H1 (cell line): ENCODE measurements at regions not wholly inside any gene's neighbourhood (a gene's known extent, or its start where the extent isn't known, plus 50 kb on each side); places are given as distances from the start of the nearest gene placed in this dataset.

Experiments used
- CTCF ChIA-PET: fragments of 300-600 bp; sonication (Branson Sonifier 250); formaldehyde crosslinking; loops from one replicate; lab custom pipeline; 2021; ENCODE audit not compliant: partially characterized antibody; lab: Charles Lee
- POLR2A ChIA-PET: fragments of 300-600 bp; sonication (Branson Sonifier 250); formaldehyde crosslinking; loops from one replicate; lab custom pipeline; 2021; ENCODE audit warnings: inconsistent platforms; ENCODE audit not compliant: partially characterized antibody; lab: Charles Lee
- DNase-seq, 2 experiments: peaks; one replicate each; pipeline versions ENCODE4 v3.0.0 to v3.0.0-alpha.2; 2010 to 2022; ENCODE audit warnings: low spot score in 2 of 2, low read depth in 1 of 2, mixed read lengths in 1 of 2
- FAIRE-seq: peaks from 2 replicates; lab custom pipeline; 2011; peaks lifted over from hg19 to GRCh38; lab: Jason Lieb, UNC
- H2AFZ ChIP-seq: 2 replicates; pipeline ENCODE4 v1.8.1; 2012; ENCODE audit warnings: low read length, inconsistent platforms
- H2AK5ac ChIP-seq: 2 replicates; pipeline ENCODE4 v1.6.1; 2013; ENCODE audit warnings: low read depth, low read length
- H2BK120ac ChIP-seq: replicated peaks from 2 replicates; pipeline ENCODE3; 2013; ENCODE audit warnings: low read depth, low read length, inconsistent platforms
- H2BK12ac ChIP-seq: 2 replicates; pipeline ENCODE4 v1.6.1; 2013; ENCODE audit warnings: low read depth, low read length
- H2BK15ac ChIP-seq: 2 replicates; pipeline ENCODE4 v1.6.1; 2013; ENCODE audit warnings: low read length
- H2BK20ac ChIP-seq: 2 replicates; pipeline ENCODE4 v1.6.1; 2013; ENCODE audit warnings: low read length
- H2BK5ac ChIP-seq: 2 replicates; pipeline ENCODE4 v1.6.1; 2013; ENCODE audit warnings: low read depth, low read length
- H3K14ac ChIP-seq: 2 replicates; pipeline ENCODE4 v1.6.1; 2013; ENCODE audit warnings: inconsistent platforms; ENCODE audit not compliant: insufficient read length
- H3K18ac ChIP-seq: 2 replicates; pipeline ENCODE4 v1.6.1; 2013; ENCODE audit warnings: low read length; ENCODE audit errors: extremely low read depth
- H3K23ac ChIP-seq: 2 replicates; pipeline ENCODE4 v1.6.1; 2013; ENCODE audit warnings: inconsistent platforms; ENCODE audit not compliant: insufficient read length
- H3K23me2 ChIP-seq: 2 replicates; pipeline ENCODE4 v1.6.1; 2013; ENCODE audit warnings: low read depth, low read length
- H3K27ac ChIP-seq: 2 replicates; pipeline ENCODE4 v1.6.1; 2011; ENCODE audit warnings: low read depth, low read length, inconsistent platforms
- H3K27me3 ChIP-seq, 4 experiments: replicated peaks in 1 of 4; 1 replicate in 1 of 4; 2 replicates in 3 of 4; pipeline versions ENCODE4 v1.6.1 to v1.8.1; 2011 to 2013; ENCODE audit warnings: low read length in 3 of 4, mild to moderate bottlenecking in 3 of 4, inconsistent platforms in 2 of 4, mixed read lengths in 2 of 4, moderate library complexity in 1 of 4; ENCODE audit not compliant: control insufficient read depth in 3 of 4, insufficient read depth in 3 of 4; ENCODE audit errors: extremely low read depth in 1 of 4
- H3K36me3 ChIP-seq, 4 experiments: 2 replicates each; pipeline versions ENCODE4 v1.6.1 to v1.8.1; 2011 to 2013; ENCODE audit warnings: mild to moderate bottlenecking in 4 of 4, low read length in 3 of 4, moderate library complexity in 2 of 4, control low read depth in 1 of 4, inconsistent platforms in 1 of 4; ENCODE audit not compliant: insufficient read depth in 4 of 4, control insufficient read depth in 2 of 4
- H3K4ac ChIP-seq: replicated peaks from 2 replicates; pipeline ENCODE3; 2013; ENCODE audit warnings: low read length, low read depth, mixed read lengths, inconsistent platforms; ENCODE audit not compliant: insufficient read length
- H3K4me1 ChIP-seq, 4 experiments: replicated peaks in 1 of 4; 1 replicate in 1 of 4; 2 replicates in 3 of 4; pipeline versions ENCODE4 v1.6.1 to v1.8.1; 2011 to 2013; ENCODE audit warnings: low read length in 3 of 4, inconsistent platforms in 2 of 4, mixed read lengths in 1 of 4; ENCODE audit not compliant: insufficient read depth in 4 of 4, control insufficient read depth in 3 of 4
- H3K4me2 ChIP-seq, 2 experiments: 2 replicates each; pipeline versions ENCODE4 v1.6.1 to v1.8.1; 2011 to 2013; ENCODE audit warnings: low read depth in 2 of 2, low read length in 2 of 2, control low read depth in 1 of 2, inconsistent platforms in 1 of 2, mild to moderate bottlenecking in 1 of 2; ENCODE audit not compliant: insufficient read depth in 1 of 2
- H3K4me3 ChIP-seq, 4 experiments: fragments of 200-600, 300-600 bp in 1 of 4; sonication (generic), shearing (Covaris generic), sonication (Bioruptor Twin) in 1 of 4; 2 replicates each; pipeline versions ENCODE4 v1.5.1 to v1.8.1; 2011 to 2016; ENCODE audit warnings: low read length in 4 of 4, low read depth in 3 of 4, control low read depth in 2 of 4, inconsistent platforms in 2 of 4, mild to moderate bottlenecking in 2 of 4, mixed read lengths in 1 of 4, moderate library complexity in 1 of 4; ENCODE audit not compliant: insufficient read depth in 2 of 4; ENCODE audit errors: extremely low read depth in 1 of 4
- H3K56ac ChIP-seq: replicated peaks from 2 replicates; pipeline ENCODE3; 2013; ENCODE audit warnings: low read depth, mild to moderate bottlenecking, mixed read lengths, low read length, inconsistent platforms; ENCODE audit not compliant: insufficient read length
- H3K79me1 ChIP-seq: 2 replicates; pipeline ENCODE4 v1.6.1; 2013; ENCODE audit warnings: low read depth, low read length, control low read depth
- H3K79me2 ChIP-seq, 2 experiments: 2 replicates each; pipeline versions ENCODE4 v1.6.1 to v1.8.1; 2012 to 2013; ENCODE audit warnings: low read length in 2 of 2, mild to moderate bottlenecking in 2 of 2, inconsistent platforms in 1 of 2; ENCODE audit not compliant: insufficient read depth in 2 of 2, control insufficient read depth in 1 of 2
- H3K9ac ChIP-seq, 4 experiments: replicated peaks in 1 of 4; 1 replicate in 1 of 4; 2 replicates in 3 of 4; pipeline versions ENCODE4 v1.6.1 to v1.8.1; 2011 to 2013; ENCODE audit warnings: low read depth in 3 of 4, low read length in 3 of 4, control low read depth in 2 of 4, mild to moderate bottlenecking in 2 of 4, moderate library complexity in 2 of 4, inconsistent platforms in 1 of 4; ENCODE audit errors: extremely low read depth in 1 of 4
- H3K9me3 ChIP-seq, 2 experiments: 2 replicates each; pipeline versions ENCODE4 v1.6.1 to v1.8.1; 2012 to 2013; ENCODE audit warnings: mild to moderate bottlenecking in 2 of 2, moderate library complexity in 2 of 2, control low read depth in 1 of 2, inconsistent platforms in 1 of 2, low read depth in 1 of 2, low read length in 1 of 2, mixed read lengths in 1 of 2; ENCODE audit not compliant: insufficient read depth in 2 of 2
- H4K20me1 ChIP-seq, 2 experiments: replicated peaks in 1 of 2; 2 replicates each; pipeline versions ENCODE3 to v1.8.1; 2011 to 2013; ENCODE audit warnings: inconsistent platforms in 2 of 2, low read length in 2 of 2, mild to moderate bottlenecking in 1 of 2; ENCODE audit not compliant: insufficient read depth in 2 of 2, control insufficient read depth in 1 of 2
- H4K5ac ChIP-seq: 2 replicates; pipeline ENCODE4 v1.6.1; 2013; ENCODE audit warnings: low read length, low read depth, mixed read lengths, inconsistent platforms; ENCODE audit not compliant: insufficient read length
- H4K8ac ChIP-seq: 2 replicates; pipeline ENCODE4 v1.8.0; 2013; ENCODE audit warnings: mild to moderate bottlenecking, moderate library complexity, low read length, inconsistent platforms; ENCODE audit not compliant: insufficient read depth; ENCODE audit errors: extremely low read depth
- H4K91ac ChIP-seq: replicated peaks from 2 replicates; pipeline ENCODE3; 2013; ENCODE audit warnings: low read length, mixed read lengths, inconsistent platforms; ENCODE audit not compliant: insufficient read length
- ATF2 ChIP-seq: IDR thresholded peaks from 2 replicates; pipeline ENCODE4 v1.6.1; 2012; ENCODE audit warnings: low read length, inconsistent platforms
- CHD1 ChIP-seq: IDR thresholded peaks from 2 replicates; pipeline ENCODE4 v1.6.1; 2012; ENCODE audit warnings: low read depth, low read length, improper control_type of control experiment
- CTCF ChIP-seq, 3 experiments: IDR thresholded peaks; 1 replicate in 2 of 3; 2 replicates in 1 of 3; pipeline versions ENCODE4 v1.5.1 to v1.6.1; 2011; ENCODE audit warnings: low read length in 3 of 3, mild to moderate bottlenecking in 3 of 3, inconsistent platforms in 2 of 3, low read depth in 1 of 3, moderate library complexity in 1 of 3; ENCODE audit not compliant: insufficient read depth in 1 of 3; ENCODE audit errors: control extremely low read depth in 1 of 3
- FOSL1 ChIP-seq: IDR thresholded peaks from 2 replicates; pipeline ENCODE4 v1.6.1; 2011; ENCODE audit warnings: mild to moderate bottlenecking, low read depth, low read length, moderate library complexity; ENCODE audit not compliant: insufficient read depth
- GTF2F1 ChIP-seq: IDR thresholded peaks from 2 replicates; pipeline ENCODE4 v1.6.1; 2012; ENCODE audit warnings: low read depth, low read length, improper control_type of control experiment, borderline replicate concordance
- JUND ChIP-seq: IDR thresholded peaks from 2 replicates; pipeline ENCODE4 v1.6.1; 2011; ENCODE audit warnings: mild to moderate bottlenecking, improper control_type of control experiment, low read length
- SP4 ChIP-seq: IDR thresholded peaks from 2 replicates; pipeline ENCODE4 v1.6.1; 2012; ENCODE audit warnings: low read length, inconsistent platforms
- USF2 ChIP-seq: IDR thresholded peaks from 2 replicates; pipeline ENCODE4 v1.6.1; 2011; ENCODE audit warnings: low read length, improper control_type of control experiment
- WGBS, 2 experiments: shearing (Covaris generic) in 1 of 2; methylation state at CpG; one replicate each; pipeline versions ENCODE4 v1.1.6 to v1.1.7; 2013 to 2015; ENCODE audit warnings: low lambda C conversion rate in 2 of 2, mixed read lengths in 2 of 2, inconsistent platforms in 1 of 2, low coverage in 1 of 2, missing lambda C conversion rate in 1 of 2; ENCODE audit not compliant: insufficient replicate concordance in 2 of 2, insufficient coverage in 1 of 2, insufficient read length in 1 of 2; ENCODE audit errors: extremely low coverage in 1 of 2, missing lambda C conversion rate in 1 of 2; 5-methylcytosine and 5-hydroxymethylcytosine counted together

- no peak for TF ChIP-seq FOSL1
Measured at GRCh38 chr6:1126036-1126435, 185.9 kb upstream of the FOXQ1 start (continued).

- H2BK20ac ChIP-seq: no peak overlapping the region
- no peak overlapping the region for H2BK120ac ChIP-seq
- H2BK12ac ChIP-seq: no peak overlapping the region
- H3K4me1 ChIP-seq: no peaks in the 10 kb centered on the region
- no peak overlapping the region for H4K91ac ChIP-seq
- no peaks in the 10 kb centered on the region for H3K79me1 ChIP-seq
- 87% methylated on average over 8 of the region's 8 CpGs; no CpG with 5 or more reads in 1 of the 2 experiments for WGBS, 2 experiments
- no peaks in the 10 kb centered on the region for H3K27me3 ChIP-seq
- no peak overlapping the region for H3K14ac ChIP-seq
- no peak overlapping the region for H3K27ac ChIP-seq
- H2AFZ ChIP-seq: no peak overlapping the region
- POLR2A ChIA-PET: no interaction called here
- no peak overlapping the region for H4K8ac ChIP-seq
- no peak overlapping the region for H3K18ac ChIP-seq
- no peaks in the 10 kb centered on the region for H4K20me1 ChIP-seq
- H3K23me2 ChIP-seq: no peaks in the 10 kb centered on the region
- no peak overlapping the region for H3K4ac ChIP-seq
- H3K4me2 ChIP-seq: no peak overlapping the region
- H3K9ac ChIP-seq: no peak overlapping the region
- H3K56ac ChIP-seq: no peak overlapping the region
- H3K9me3 ChIP-seq: no peaks in the 10 kb centered on the region
- no peak overlapping the region for H4K5ac ChIP-seq
- CTCF ChIA-PET: interaction anchor here (1.0 kb wide), 1 partner anchor 211 kb away, joined by 3 read pairs; no protein-coding TSS in a partner anchor
- H3K4me3 ChIP-seq: no peak overlapping the region
- FAIRE-seq (no peak), DNase-seq (no peak)
- no peaks in the 10 kb centered on the region for H3K36me3 ChIP-seq
- H2BK15ac ChIP-seq: no peak overlapping the region
- no peak overlapping the region for H3K23ac ChIP-seq
- H3K79me2 ChIP-seq: no peaks in the 10 kb centered on the region
- H2BK5ac ChIP-seq: no peak overlapping the region
- H2AK5ac ChIP-seq: no peak overlapping the region
- TF ChIP-seq USF2 (no peak), SP4 (no peak), ATF2 (no peak), CHD1 (no peak), CTCF (IDR thresholded peaks at IDR 0.05; ENCODE audit: control extremely low read depth in 1 of 3, insufficient read depth in 1 of 3, low read depth in 1 of 3, low read length in 3 of 3) (no peak), GTF2F1 (no peak), JUND (no peak)
Measured at GRCh38 chr6:1125297-1125696, 186.6 kb upstream of the FOXQ1 start.
